ENCODE measurements at regions not wholly inside any gene's neighbourhood (a gene's known extent, or its start where the extent isn't known, plus 50 kb on each side); places are given as distances from the start of the nearest gene placed in this dataset.

DNA sequence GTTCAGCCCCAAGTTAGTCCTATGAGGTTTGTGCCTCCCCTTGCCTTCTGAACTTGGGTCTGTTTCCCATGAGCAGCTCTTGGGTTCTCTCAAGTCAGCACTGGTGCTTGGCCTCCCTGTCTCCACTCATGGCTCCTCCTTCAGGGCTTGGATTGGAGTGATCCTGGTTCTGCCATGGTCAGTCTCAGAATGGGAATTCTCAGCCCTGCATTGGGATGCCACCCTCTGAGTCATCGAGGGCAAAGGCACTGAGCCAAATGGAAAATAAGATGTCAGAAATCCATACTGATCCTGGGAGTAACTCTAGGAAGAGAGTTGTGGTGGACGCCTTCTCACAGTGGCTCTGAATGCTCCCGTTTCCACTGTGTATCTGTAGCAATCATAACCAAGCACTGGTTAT is 233.4 kb upstream of the HABP2 start:
- TF ChIP-seq, protein P1, sequence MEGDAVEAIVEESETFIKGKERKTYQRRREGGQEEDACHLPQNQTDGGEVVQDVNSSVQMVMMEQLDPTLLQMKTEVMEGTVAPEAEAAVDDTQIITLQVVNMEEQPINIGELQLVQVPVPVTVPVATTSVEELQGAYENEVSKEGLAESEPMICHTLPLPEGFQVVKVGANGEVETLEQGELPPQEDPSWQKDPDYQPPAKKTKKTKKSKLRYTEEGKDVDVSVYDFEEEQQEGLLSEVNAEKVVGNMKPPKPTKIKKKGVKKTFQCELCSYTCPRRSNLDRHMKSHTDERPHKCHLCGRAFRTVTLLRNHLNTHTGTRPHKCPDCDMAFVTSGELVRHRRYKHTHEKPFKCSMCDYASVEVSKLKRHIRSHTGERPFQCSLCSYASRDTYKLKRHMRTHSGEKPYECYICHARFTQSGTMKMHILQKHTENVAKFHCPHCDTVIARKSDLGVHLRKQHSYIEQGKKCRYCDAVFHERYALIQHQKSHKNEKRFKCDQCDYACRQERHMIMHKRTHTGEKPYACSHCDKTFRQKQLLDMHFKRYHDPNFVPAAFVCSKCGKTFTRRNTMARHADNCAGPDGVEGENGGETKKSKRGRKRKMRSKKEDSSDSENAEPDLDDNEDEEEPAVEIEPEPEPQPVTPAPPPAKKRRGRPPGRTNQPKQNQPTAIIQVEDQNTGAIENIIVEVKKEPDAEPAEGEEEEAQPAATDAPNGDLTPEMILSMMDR (conservative IDR thresholded peaks at IDR 0.05), result no peak
- TF ChIP-seq EZH2 (IDR thresholded peaks at IDR 0.05; ENCODE audit: low read depth), result no peak

Measured in PC-9 (cell line).